HL-60 (cell line): ENCODE measurements at regions not wholly inside any gene's neighbourhood (a gene's known extent, or its start where the extent isn't known, plus 50 kb on each side); places are given as distances from the start of the nearest gene placed in this dataset.

Source experiments
- DNase-seq, 2 experiments: peaks; one replicate each; pipeline ENCODE4 v3.0.0-alpha.2; 2010 to 2020; ENCODE audit warnings: low read depth in 1 of 2, low spot score in 1 of 2
- H3K27ac ChIP-seq: fragments of 250-450 bp; sonication (Bioruptor Pico); replicated peaks from 2 replicates; pipeline ENCODE4 v1.5.1; 2020; ENCODE audit warnings: mild to moderate bottlenecking, moderate library complexity
- H3K27me3 ChIP-seq: fragments of 250-450 bp; sonication (Bioruptor Pico); 2 replicates; pipeline ENCODE4 v1.5.1; 2021; ENCODE audit warnings: mild to moderate bottlenecking, moderate library complexity; ENCODE audit not compliant: insufficient read depth, poor library complexity, severe bottlenecking
- H3K4me3 ChIP-seq: replicated peaks from 2 replicates; pipeline ENCODE4 v1.5.1; 2011; ENCODE audit warnings: mild to moderate bottlenecking, control low read depth, low read length; ENCODE audit not compliant: insufficient read depth
- GABPA ChIP-seq: IDR thresholded peaks from 2 replicates; pipeline ENCODE4 v1.6.1; 2012; ENCODE audit warnings: low read depth
- POLR2AphosphoS5 ChIP-seq: IDR thresholded peaks from 2 replicates; pipeline ENCODE4 v1.6.1; 2012; ENCODE audit warnings: low read depth
- SPI1 ChIP-seq: IDR thresholded peaks from 2 replicates; pipeline ENCODE4 v1.6.1; 2012; ENCODE audit warnings: low read depth, mild to moderate bottlenecking, borderline replicate concordance
- TF ChIP-seq, protein P1 (sequence below): IDR thresholded peaks from 2 replicates; pipeline ENCODE4 v1.6.1; 2012; ENCODE audit warnings: low read depth; ENCODE audit not compliant: insufficient replicate concordance
- TF ChIP-seq, protein P2 (sequence below): IDR thresholded peaks from one replicate; pipeline ENCODE4 v1.5.1; 2011; ENCODE audit warnings: low read length, control low read depth, inconsistent platforms; ENCODE audit not compliant: insufficient read depth

DNA sequence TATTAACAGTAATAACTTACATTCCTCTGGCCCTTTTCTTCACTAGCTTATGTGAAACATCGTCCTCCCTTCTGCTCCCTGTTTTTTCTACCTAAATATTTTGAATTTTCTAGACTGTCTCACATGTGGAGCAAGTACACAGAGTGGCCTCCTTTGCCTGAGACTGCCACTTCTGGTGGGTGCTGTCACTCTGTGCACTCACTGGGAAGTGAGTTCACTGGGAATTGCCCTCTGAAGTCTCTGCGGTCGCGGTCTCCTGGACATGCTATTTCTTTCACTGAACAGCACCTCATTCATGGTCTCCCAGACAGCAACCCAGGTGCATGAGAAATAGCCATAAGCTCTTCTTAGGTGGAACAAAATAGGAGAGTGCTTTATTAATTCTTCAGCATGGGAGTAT, 1179.7 kb upstream of the ADGRL3 start:
- DNase-seq: no peak
- Histone ChIP-seq H3K4me3 (no peak overlapping the region), H3K27ac (no peak overlapping the region), H3K27me3 (no peaks in the 10 kb centered on the region)
- TF ChIP-seq, protein P1, sequence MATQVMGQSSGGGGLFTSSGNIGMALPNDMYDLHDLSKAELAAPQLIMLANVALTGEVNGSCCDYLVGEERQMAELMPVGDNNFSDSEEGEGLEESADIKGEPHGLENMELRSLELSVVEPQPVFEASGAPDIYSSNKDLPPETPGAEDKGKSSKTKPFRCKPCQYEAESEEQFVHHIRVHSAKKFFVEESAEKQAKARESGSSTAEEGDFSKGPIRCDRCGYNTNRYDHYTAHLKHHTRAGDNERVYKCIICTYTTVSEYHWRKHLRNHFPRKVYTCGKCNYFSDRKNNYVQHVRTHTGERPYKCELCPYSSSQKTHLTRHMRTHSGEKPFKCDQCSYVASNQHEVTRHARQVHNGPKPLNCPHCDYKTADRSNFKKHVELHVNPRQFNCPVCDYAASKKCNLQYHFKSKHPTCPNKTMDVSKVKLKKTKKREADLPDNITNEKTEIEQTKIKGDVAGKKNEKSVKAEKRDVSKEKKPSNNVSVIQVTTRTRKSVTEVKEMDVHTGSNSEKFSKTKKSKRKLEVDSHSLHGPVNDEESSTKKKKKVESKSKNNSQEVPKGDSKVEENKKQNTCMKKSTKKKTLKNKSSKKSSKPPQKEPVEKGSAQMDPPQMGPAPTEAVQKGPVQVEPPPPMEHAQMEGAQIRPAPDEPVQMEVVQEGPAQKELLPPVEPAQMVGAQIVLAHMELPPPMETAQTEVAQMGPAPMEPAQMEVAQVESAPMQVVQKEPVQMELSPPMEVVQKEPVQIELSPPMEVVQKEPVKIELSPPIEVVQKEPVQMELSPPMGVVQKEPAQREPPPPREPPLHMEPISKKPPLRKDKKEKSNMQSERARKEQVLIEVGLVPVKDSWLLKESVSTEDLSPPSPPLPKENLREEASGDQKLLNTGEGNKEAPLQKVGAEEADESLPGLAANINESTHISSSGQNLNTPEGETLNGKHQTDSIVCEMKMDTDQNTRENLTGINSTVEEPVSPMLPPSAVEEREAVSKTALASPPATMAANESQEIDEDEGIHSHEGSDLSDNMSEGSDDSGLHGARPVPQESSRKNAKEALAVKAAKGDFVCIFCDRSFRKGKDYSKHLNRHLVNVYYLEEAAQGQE: no peak
- no peak for TF ChIP-seq POLR2AphosphoS5
- TF ChIP-seq, protein P2, sequence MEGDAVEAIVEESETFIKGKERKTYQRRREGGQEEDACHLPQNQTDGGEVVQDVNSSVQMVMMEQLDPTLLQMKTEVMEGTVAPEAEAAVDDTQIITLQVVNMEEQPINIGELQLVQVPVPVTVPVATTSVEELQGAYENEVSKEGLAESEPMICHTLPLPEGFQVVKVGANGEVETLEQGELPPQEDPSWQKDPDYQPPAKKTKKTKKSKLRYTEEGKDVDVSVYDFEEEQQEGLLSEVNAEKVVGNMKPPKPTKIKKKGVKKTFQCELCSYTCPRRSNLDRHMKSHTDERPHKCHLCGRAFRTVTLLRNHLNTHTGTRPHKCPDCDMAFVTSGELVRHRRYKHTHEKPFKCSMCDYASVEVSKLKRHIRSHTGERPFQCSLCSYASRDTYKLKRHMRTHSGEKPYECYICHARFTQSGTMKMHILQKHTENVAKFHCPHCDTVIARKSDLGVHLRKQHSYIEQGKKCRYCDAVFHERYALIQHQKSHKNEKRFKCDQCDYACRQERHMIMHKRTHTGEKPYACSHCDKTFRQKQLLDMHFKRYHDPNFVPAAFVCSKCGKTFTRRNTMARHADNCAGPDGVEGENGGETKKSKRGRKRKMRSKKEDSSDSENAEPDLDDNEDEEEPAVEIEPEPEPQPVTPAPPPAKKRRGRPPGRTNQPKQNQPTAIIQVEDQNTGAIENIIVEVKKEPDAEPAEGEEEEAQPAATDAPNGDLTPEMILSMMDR: no peak
- TF ChIP-seq GABPA: no peak
- TF ChIP-seq SPI1: no peak

DNA sequence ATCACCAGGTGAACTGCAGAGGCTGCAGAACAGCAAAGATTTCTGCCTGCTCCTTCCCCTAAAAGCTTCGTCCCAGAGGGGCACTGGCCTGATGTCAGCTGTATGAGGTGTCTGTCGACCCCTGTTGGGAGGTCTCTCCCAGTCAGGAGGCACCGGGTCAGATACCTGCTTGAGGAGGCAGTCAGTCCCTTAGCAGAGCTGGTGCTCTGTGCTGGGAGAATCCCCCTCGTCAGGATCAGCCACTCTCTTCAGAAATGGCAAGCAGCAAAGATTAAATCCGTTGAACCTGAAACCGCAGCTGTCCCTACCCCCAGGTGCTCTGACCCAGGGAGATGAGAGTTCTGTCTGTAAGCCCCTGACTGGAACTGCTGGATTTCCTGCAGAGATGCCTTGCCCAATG, 1166.3 kb upstream of the ADGRL3 start:
- no peak for TF ChIP-seq GABPA
- TF ChIP-seq, protein P2: no peak
- no peak for TF ChIP-seq SPI1
- TF ChIP-seq, protein P1: no peak
- TF ChIP-seq POLR2AphosphoS5: no peak
- DNase-seq: no peak
- no peaks in the 10 kb centered on the region for H3K27me3 ChIP-seq
- H3K27ac ChIP-seq: no peak overlapping the region
- no peak overlapping the region for H3K4me3 ChIP-seq

DNA sequence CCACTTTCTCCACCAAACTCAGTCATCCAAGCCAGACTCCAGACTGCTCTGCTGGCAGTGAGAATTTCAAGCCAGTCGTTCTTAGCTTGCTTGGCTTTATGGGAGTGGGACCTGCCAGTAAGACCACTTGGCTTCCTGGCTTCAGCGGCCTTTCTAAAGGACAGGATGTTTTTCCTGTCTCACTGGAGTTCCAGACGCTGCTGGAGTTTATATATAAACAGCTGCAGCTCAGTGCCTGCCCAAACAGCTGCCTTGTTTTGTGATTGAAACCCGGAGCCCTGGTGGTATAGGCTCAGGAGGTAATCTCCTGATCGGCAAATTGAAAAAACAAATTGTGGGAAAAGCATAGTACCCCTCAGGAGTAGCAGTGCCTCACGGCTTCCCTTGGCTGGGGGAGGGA, 1165.8 kb upstream of the ADGRL3 start:
- no peak for DNase-seq
- no peaks in the 10 kb centered on the region for H3K27me3 ChIP-seq
- H3K27ac ChIP-seq: no peak overlapping the region
- TF ChIP-seq SPI1 (no peak), POLR2AphosphoS5 (no peak), GABPA (no peak)
- TF ChIP-seq, protein P2: no peak
- TF ChIP-seq, protein P1: no peak
- H3K4me3 ChIP-seq: no peak overlapping the region
